ENCODE measurements at regions not wholly inside any gene's neighbourhood (a gene's known extent, or its start where the extent isn't known, plus 50 kb on each side); places are given as distances from the start of the nearest gene placed in this dataset.

- DNase-seq, result no peak
These were observed 55.7 kb upstream of the CHL1 start for GRCh38 chr3:140748-141330.

Measured in CD4-positive, alpha-beta T cell treated with Interleukin-21 for 1 hour (primary cell).